ENCODE measurements at regions not wholly inside any gene's neighbourhood (a gene's known extent, or its start where the extent isn't known, plus 50 kb on each side); places are given as distances from the start of the nearest gene placed in this dataset.
"Not testable (repeated sequence)": the region's sequence is repeated elsewhere in the genome, so short reads cannot be mapped to it uniquely, and the experiment has no call there.

- in situ Hi-C loops (cut with MboI; ENCODE audit: low sequenced_read_pairs): no loop called here
Measured at GRCh38 chr21:36591326-36591970, 107.5 kb upstream of the SIM2 start.

- in situ Hi-C loops (cut with MboI; ENCODE audit: low sequenced_read_pairs): no loop called here
Measured at GRCh38 chr21:36596174-36596573, 102.7 kb upstream of the SIM2 start.

- in situ Hi-C loops (cut with MboI; ENCODE audit: low sequenced_read_pairs): no loop called here
Measured at GRCh38 chr21:36601362-36601761, 97.6 kb upstream of the SIM2 start.

- in situ Hi-C loops (cut with MboI; ENCODE audit: low sequenced_read_pairs): no loop called here
Measured at GRCh38 chr21:36602735-36603134, 96.2 kb upstream of the SIM2 start.

GRCh38 chr21:36603221-36603620 lies 95.7 kb upstream of the SIM2 start:
- in situ Hi-C loops (cut with MboI; ENCODE audit: low sequenced_read_pairs): no loop called here

- in situ Hi-C loops (cut with MboI; ENCODE audit: low sequenced_read_pairs): no loop called here
Measured at GRCh38 chr21:36605426-36605825, 93.5 kb upstream of the SIM2 start.

- in situ Hi-C loops (cut with MboI; ENCODE audit: low sequenced_read_pairs): no loop called here
Measured at GRCh38 chr21:36606287-36606982, 92.5 kb upstream of the SIM2 start.

GRCh38 chr21:36606983-36607325 lies 92.0 kb upstream of the SIM2 start:
- in situ Hi-C loops (cut with MboI; ENCODE audit: low sequenced_read_pairs): no loop called here

GRCh38 chr21:36608041-36608896 lies 90.6 kb upstream of the SIM2 start:
- in situ Hi-C loops (cut with MboI; ENCODE audit: low sequenced_read_pairs): no loop called here

- in situ Hi-C loops (cut with MboI; ENCODE audit: low sequenced_read_pairs): no loop called here
Measured at GRCh38 chr21:36608897-36609225, 90.1 kb upstream of the SIM2 start.

- in situ Hi-C loops (cut with MboI; ENCODE audit: low sequenced_read_pairs): no loop called here
Measured at GRCh38 chr21:36609654-36610053, 89.3 kb upstream of the SIM2 start.

- in situ Hi-C loops (cut with MboI; ENCODE audit: low sequenced_read_pairs): no loop called here
Measured at GRCh38 chr21:36610201-36610600, 88.7 kb upstream of the SIM2 start.

- in situ Hi-C loops (cut with MboI; ENCODE audit: low sequenced_read_pairs): no loop called here
Measured at GRCh38 chr21:36610935-36611334, 88.0 kb upstream of the SIM2 start.

- in situ Hi-C loops (cut with MboI; ENCODE audit: low sequenced_read_pairs): no loop called here
Measured at GRCh38 chr21:36611379-36611778, 87.5 kb upstream of the SIM2 start.

- in situ Hi-C loops (cut with MboI; ENCODE audit: low sequenced_read_pairs): no loop called here
Measured at GRCh38 chr21:36613059-36613458, 85.9 kb upstream of the SIM2 start.

- in situ Hi-C loops (cut with MboI; ENCODE audit: low sequenced_read_pairs): no loop called here
Measured at GRCh38 chr21:36613554-36613953, 85.4 kb upstream of the SIM2 start.

GRCh38 chr21:36615274-36615964 lies 83.5 kb upstream of the SIM2 start:
- in situ Hi-C loops (cut with MboI; ENCODE audit: low sequenced_read_pairs): no loop called here

GRCh38 chr21:36616773-36617172 lies 82.1 kb upstream of the SIM2 start:
- in situ Hi-C loops (cut with MboI; ENCODE audit: low sequenced_read_pairs): not testable (repeated sequence)

- in situ Hi-C loops (cut with MboI; ENCODE audit: low sequenced_read_pairs): not testable (repeated sequence)
Measured at GRCh38 chr21:36621794-36622193, 77.1 kb upstream of the SIM2 start.

GRCh38 chr21:36624105-36624504 lies 74.8 kb upstream of the SIM2 start:
- in situ Hi-C loops (cut with MboI; ENCODE audit: low sequenced_read_pairs): no loop called here

GRCh38 chr21:36626791-36627190 lies 72.1 kb upstream of the SIM2 start:
- in situ Hi-C loops (cut with MboI; ENCODE audit: low sequenced_read_pairs): loop anchor here (25.0 kb wide), 1 partner anchor 311 kb away; no protein-coding TSS in a partner anchor

Data from HL-60/S4 (cell line).